ENCODE measurements at regions not wholly inside any gene's neighbourhood (a gene's known extent, or its start where the extent isn't known, plus 50 kb on each side); places are given as distances from the start of the nearest gene placed in this dataset.

DNA sequence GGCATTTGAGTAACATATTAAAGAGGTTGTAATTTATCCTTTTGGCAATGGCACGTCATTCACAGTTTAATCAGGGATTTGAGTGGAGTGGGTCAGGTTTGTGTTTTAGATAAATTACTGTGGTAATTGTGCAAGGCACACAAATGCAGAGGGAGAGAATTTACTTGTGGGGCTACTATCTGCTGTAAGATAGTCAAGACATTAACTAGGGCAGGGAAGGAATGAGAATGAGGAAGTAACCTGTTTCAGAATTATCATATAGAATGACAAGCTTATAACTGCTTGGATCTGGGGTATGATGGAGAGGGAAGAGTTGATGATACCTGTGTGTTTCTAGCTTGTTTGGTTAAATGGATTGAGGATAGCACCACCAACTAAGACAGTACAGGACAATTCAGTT lies 58.9 kb upstream of the ZSWIM2 start:
- TF ChIP-seq CTCF (IDR thresholded peaks at IDR 0.05 in 2 of 3, conservative IDR thresholded peaks at IDR 0.05 in 1 of 3; ENCODE audit: control insufficient read depth in 2 of 3, extremely low read depth in 1 of 3, insufficient read depth in 1 of 3, low read depth in 3 of 3, low read length in 3 of 3) (no peak), CEBPZ (IDR thresholded peaks at IDR 0.05; ENCODE audit: low read depth, low read length) (no peak), SP1 (IDR thresholded peaks at IDR 0.05; ENCODE audit: low read depth, low read length) (no peak), ZNF24 (IDR thresholded peaks at IDR 0.05) (no peak), NFYB (IDR thresholded peaks at IDR 0.05; ENCODE audit: insufficient read depth, low read depth, low read length) (no peak)

Data from GM12878 (cell line).